GM21529 (cell line): ENCODE measurements at regions not wholly inside any gene's neighbourhood (a gene's known extent, or its start where the extent isn't known, plus 50 kb on each side); places are given as distances from the start of the nearest gene placed in this dataset.
"Not testable (repeated sequence)": the region's sequence is repeated elsewhere in the genome, so short reads cannot be mapped to it uniquely, and the experiment has no call there.

ENCODE experiments used
- ATAC-seq: cut with Tn5 transposase; IDR thresholded peaks from one replicate; pipeline ENCODE4 v1.9.1; 2021; ENCODE audit not compliant: unreplicated experiment

DNA sequence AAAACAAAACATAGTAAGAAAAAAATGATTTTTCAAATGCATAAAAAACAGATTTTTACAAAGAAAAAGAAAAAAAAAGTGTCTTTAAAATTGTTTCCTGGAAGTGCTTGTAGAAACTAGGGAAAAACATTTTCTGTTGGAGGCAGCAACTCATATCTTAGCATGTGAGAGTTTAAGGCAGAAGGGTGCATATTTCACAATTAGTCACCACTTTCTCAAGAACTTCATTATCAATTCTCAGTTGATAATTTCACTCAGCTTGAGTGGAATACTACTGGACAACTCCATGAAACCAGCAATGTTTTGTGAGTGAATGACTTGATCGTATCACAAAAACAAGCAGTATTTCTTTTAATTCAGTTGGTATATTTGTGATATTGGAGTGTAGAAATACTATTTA lies 508.3 kb upstream of the DAB2 start:
- no peak for ATAC-seq

DNA sequence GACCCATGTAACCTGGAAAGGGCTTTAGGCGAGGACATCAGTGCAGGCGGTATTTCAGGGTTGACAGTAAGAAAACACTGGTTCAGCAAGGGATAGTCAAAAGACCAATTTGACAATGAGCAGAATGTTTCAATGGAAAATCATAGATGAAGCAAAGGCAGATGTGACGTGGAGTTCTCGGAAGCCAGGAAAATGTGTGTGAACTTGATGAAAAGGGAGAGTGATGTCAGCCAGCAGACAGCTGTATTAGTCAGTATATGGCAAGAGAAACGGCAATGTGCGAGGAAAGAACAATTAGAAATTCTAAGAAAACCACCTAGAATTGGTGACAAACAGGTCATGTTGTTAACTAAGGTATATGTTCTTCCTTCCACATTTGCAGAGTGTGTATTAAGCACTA lies 503.9 kb upstream of the DAB2 start:
- no peak for ATAC-seq

- ATAC-seq: no peak
These were observed 495.1 kb upstream of the DAB2 start for GRCh38 chr5:39919876-39920275.

- no peak for ATAC-seq
These were observed 488.1 kb upstream of the DAB2 start for GRCh38 chr5:39912906-39913305.

DNA sequence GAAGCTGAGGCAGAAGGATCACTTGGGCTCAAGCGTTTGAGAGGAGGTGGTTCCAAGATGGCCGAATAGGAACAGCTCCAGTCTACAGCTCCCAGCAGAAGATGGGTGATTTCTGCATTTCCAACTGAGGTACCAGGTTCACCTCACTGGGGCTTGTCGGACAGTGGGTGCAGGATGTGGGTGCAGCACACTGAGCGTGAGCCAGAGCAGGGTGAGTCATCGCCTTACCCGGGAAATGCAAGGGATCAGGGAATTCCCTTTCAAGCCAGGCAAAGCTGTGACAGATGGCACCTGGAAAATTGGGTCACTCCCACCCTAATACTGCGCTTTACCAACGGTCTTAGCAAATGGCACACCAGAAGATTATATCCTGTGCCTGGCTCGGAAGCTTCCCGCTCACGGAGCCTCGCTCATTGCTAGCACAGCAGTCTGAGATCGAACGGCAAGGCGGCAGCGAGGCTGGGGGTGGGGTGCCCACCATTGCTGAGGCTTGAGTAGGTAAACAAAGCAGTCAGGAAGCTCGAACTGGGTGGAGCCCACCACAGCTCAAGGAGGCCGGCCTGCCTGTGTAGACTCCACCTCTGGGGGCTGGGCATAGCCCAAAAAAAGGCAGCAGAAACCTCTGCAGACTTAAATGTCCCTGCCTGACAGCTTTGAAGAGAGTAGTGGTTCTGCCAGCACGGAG lies 482.6 kb upstream of the DAB2 start:
- ATAC-seq: not testable (repeated sequence)

GRCh38 chr5:39906146-39906545 lies 481.4 kb upstream of the DAB2 start:
- ATAC-seq: no peak

- ATAC-seq: no peak
These were observed 480.6 kb upstream of the DAB2 start for GRCh38 chr5:39905356-39905755.

DNA sequence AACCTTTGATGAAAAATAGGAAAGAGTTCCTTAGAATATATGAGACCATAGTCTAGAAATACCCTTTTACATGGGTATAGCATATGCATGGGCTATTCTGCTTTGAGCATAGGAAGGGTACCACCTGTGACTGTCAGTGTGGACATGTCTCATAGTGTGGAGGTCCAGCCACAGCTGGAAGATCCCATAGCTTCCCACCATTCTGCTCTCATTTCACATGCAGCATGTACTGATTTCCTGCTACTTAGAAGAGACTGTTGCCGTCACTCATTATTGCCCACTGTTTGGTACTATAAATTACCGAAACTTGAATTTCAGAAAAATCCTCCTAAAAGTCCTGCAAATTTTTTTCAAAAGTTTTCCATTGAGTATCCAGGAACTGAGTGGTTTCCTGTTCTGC lies 477.8 kb upstream of the DAB2 start:
- ATAC-seq: no peak

DNA sequence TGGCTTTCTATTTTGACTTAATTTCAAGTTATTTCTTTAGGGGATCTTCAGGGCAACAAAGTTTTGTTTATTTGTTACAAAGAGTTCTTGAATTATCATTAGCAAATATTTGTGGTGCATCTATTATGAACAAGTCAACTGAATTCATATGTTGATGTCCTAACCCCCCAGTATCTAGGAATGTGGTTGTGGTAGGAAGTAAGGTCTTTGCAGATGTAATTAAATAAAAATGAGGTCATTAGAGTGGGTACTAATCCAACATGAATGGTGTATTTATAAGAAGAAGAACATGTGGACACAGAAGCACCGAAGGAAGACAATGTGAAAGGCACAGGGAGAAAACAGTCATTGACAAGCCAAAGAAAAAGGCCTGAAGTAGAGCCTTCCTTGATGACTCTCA lies 474.0 kb upstream of the DAB2 start:
- ATAC-seq: no peak

DNA sequence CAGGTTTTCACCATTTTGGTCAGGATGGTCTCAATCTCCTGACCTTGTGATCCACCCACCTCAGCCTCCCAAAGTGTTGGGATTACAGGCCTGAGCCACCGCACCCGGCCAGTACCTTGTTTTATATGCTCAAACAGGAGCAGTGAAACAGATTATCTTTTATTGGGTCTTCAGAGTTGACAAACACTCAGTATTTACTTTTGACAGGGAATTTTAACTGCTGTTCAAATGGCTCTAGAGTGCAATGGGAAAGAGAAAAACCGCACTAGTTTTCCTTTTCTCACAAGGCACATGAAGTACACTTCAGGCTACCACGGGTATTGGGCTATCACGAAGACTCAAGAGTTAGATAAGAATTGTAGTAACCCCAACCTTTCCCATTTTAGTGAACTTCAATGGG lies 471.9 kb upstream of the DAB2 start:
- no peak for ATAC-seq

DNA sequence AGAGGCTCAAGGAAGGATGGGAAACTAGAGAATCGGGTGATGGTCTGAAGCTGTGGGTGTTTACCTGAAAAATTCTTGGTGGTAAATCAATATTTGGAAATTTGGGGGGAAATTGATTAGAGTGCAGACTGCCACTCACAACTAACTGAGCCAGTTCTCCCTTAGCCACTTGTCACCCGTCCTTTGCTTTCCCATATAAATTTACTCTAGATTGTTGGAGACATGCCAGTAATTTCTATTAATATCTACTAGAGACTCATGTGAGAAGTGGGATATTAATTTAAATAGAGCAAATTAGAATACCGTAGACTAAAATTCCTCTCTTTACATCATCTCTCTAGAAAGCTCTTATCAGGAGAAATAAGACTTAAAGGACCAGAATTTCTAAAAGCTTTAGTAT lies 471.3 kb upstream of the DAB2 start:
- ATAC-seq: no peak

DNA sequence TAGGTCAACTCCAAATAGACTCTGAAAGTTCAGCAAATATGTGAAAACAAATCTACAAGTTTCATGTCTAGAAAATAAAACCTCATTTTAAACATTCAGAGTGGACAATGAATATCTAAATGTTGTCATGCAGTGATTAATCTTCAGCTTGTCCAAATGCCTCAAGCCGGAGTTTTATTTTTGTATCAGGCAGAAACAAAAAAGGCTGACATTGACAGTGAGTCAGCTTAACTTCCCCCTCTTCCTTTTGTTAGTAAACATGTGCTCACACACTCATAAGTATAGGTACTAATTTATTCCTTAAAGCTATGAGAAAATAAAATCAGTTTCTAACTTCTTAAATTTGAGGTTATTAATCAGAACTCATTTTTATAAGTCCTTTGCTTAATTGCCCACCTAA lies 467.9 kb upstream of the DAB2 start:
- no peak for ATAC-seq

- no peak for ATAC-seq
These were observed 466.6 kb upstream of the DAB2 start for GRCh38 chr5:39891376-39891775.

DNA sequence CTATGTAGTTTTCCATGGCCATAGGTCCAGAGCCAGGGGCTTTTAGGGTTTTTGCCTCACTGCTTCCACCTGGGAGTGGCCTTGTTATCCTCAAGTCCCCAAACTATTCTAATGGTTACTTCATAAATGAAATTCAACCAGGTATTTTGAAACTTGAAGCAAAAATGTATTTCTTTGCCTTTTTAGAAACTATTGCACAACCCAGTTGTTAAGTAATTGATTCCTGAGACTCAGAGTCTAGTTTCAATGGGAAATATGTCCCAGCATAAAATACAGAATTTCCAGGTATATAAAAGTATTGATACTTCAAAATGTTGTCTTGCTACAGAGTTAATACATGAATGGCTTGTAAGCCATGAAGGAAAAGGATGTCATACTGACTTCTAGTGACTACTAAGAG lies 456.2 kb upstream of the DAB2 start:
- ATAC-seq: no peak

DNA sequence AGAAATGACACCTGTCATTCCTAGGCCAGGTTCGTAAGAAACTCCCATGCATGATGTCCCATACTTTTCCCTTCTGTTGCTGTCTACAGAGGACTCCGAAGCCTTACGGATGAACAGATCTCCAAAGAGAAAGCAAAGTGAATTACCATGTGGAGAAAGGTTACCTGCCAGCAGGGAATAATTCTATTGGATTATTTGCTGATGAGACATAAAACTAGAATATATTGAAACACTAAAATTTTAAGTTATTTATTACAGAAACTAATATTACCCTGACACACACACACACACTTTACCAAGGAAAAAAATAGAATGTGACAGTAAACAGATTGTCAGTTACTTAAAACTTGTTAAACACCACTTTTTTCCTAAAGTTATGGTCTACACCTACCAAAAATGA lies 452.7 kb upstream of the DAB2 start:
- ATAC-seq: no peak

DNA sequence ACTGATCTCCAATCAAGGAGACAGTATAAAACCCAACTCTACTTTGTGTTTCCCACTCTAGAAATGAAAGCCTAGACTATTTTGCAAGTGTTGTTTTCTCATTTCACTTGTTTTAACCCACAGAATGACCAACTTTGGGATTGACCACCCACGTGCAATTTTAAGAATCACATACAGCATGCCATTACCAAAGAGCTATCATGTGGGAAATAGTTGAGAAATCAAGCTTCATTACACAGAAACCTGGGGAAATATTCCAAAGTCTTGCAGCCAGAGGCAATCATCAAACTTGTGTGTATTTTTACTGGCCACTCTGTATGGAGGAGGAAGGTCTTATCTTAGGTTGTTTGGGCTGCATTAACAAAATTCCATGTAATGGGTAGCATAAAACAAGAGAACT lies 451.4 kb upstream of the DAB2 start:
- ATAC-seq: no peak

GRCh38 chr5:39870137-39870536 lies 445.4 kb upstream of the DAB2 start:
- ATAC-seq: no peak

DNA sequence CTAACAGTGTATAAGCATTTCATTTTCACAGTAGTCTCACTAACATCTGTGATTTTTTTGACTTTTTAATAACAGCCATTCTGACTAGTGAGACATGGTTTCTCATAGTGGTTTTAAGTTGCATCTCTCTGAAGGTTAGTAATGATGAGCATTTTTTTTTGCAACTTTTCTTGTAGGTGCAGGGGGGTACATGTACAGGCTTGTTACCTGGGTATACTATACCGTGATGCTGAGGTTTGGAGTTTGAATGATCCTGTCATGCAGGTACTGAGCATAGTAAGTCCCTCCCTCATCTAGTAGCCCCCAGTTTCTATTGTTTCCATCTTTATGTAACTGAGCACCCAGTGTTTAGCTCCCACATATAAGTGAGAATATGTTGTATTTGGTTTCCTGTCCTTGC lies 444.6 kb upstream of the DAB2 start:
- no peak for ATAC-seq

- no peak for ATAC-seq
These were observed 443.1 kb upstream of the DAB2 start for GRCh38 chr5:39867923-39868322.

- no peak for ATAC-seq
These were observed 439.3 kb upstream of the DAB2 start for GRCh38 chr5:39863926-39864552.

DNA sequence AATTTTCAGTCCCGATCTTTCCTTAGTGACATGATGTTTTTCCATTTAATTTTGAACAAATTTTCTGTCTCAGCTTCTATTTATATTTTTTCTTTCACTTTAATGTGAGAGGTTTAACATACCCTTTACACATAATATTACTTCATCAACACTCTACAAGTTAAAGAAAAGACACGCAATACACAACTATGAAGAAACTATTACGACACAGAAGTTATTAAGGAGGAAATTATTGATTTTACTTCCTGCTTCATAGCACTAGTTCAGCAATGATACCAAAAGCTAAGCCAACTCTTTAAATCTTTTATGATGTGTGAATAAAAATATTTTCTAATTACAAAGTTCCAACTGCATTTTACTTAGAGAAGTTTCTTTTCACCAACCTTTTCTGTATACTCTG lies 432.3 kb upstream of the DAB2 start:
- ATAC-seq: no peak

DNA sequence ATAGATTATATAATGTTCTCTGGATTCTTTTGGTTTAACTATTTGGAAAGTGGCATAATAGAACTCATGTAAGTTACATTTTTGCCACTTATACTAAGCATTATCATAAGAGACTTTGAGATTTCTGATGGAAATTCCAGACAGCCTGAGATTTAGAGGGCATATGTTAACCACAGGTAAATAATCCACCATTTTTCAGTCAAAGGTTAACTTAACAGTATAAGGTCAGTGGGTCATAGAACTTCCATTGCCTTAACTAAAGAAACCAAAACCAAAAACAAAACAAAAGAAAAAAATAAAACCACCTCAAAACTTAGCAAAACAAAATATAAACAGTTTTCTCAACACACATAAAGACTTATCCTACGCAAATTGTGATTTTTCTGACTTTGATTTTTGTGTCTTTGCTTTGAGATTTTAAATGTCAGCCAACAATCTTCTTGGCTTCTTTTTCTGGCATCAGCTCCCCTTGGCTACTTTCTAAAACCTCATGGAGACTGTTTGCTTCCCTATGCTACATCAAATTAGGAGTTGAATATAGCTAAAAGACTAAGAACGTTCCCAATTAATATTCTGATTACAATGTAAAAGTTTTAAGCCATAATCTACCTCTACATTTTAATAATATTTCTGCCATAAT lies 430.1 kb upstream of the DAB2 start:
- ATAC-seq: no peak

GRCh38 chr5:39850291-39850690 lies 425.5 kb upstream of the DAB2 start:
- ATAC-seq: no peak
